IMR-90 (cell line): ENCODE measurements at regions not wholly inside any gene's neighbourhood (a gene's known extent, or its start where the extent isn't known, plus 50 kb on each side); places are given as distances from the start of the nearest gene placed in this dataset.

ENCODE experiments used
- ATAC-seq: fragments of 200-7000 bp; cut with Tn5 transposase; 2 replicates; pipeline ENCODE4 v1.9.1; 2020; ENCODE audit warnings: low read depth, mild to moderate bottlenecking, moderate library complexity
- BruUV-seq: library from RNA; stranded (reverse); fragments of 400-500 nt; replicated peaks from 2 replicates; lab custom pipeline; 2021; lab: Mats Ljungman, UMichigan
- CTCF ChIA-PET: fragments of 300-600 bp; formaldehyde crosslinking; extraction: SDS; loops from one replicate; lab custom pipeline; 2021; ENCODE audit warnings: antibody characterized with exemption; lab: Yijun Ruan, JAX
- POLR2A ChIA-PET: fragments of 300-600 bp; sonication (Branson Sonifier 250); formaldehyde crosslinking; loops from one replicate; lab custom pipeline; 2022; ENCODE audit warnings: antibody characterized with exemption; ENCODE audit not compliant: unreplicated experiment; lab: Charles Lee
- DNase-seq: peaks from one replicate; pipeline ENCODE4 v3.0.0; 2013
- H2AFZ ChIP-seq: replicated peaks from 2 replicates; pipeline ENCODE3; 2013; ENCODE audit warnings: low read length, mild to moderate bottlenecking; ENCODE audit not compliant: poor library complexity
- H2AK5ac ChIP-seq: 2 replicates; pipeline ENCODE4 v1.6.1; 2013; ENCODE audit warnings: low read depth, low read length, inconsistent platforms
- H2AK9ac ChIP-seq: replicated peaks from 2 replicates; pipeline ENCODE3; 2013; ENCODE audit warnings: mild to moderate bottlenecking, low read depth, low read length, moderate library complexity; ENCODE audit not compliant: poor library complexity
- H2BK120ac ChIP-seq: 2 replicates; pipeline ENCODE4 v1.6.1; 2013; ENCODE audit warnings: low read depth, low read length, inconsistent platforms
- H2BK15ac ChIP-seq: 3 replicates; pipeline ENCODE4 v1.6.1; 2013; ENCODE audit warnings: low read depth, low read length, inconsistent platforms
- H2BK20ac ChIP-seq: 2 replicates; pipeline ENCODE4 v1.6.1; 2013; ENCODE audit warnings: low read depth, mild to moderate bottlenecking, inconsistent platforms, low read length, moderate library complexity
- H2BK5ac ChIP-seq: 2 replicates; pipeline ENCODE4 v1.6.1; 2013; ENCODE audit warnings: mild to moderate bottlenecking, low read depth, low read length, inconsistent platforms; ENCODE audit not compliant: poor library complexity, severe bottlenecking
- H3K14ac ChIP-seq: replicated peaks from 2 replicates; pipeline ENCODE4 v1.6.1; 2013; ENCODE audit warnings: low read depth, low read length, inconsistent platforms
- H3K18ac ChIP-seq: 2 replicates; pipeline ENCODE4 v1.6.1; 2013; ENCODE audit warnings: low read depth, low read length, control low read depth
- H3K23ac ChIP-seq: 2 replicates; pipeline ENCODE4 v1.6.1; 2013; ENCODE audit warnings: low read depth, low read length, inconsistent platforms
- H3K27ac ChIP-seq: 2 replicates; pipeline ENCODE4 v1.5.1; 2013; ENCODE audit warnings: mild to moderate bottlenecking, control low read depth, low read length; ENCODE audit not compliant: insufficient read depth
- H3K27me3 ChIP-seq: 2 replicates; pipeline ENCODE4 v1.6.1; 2013; ENCODE audit warnings: low read length; ENCODE audit not compliant: control insufficient read depth, insufficient read depth
- H3K36me3 ChIP-seq: 2 replicates; pipeline ENCODE4 v1.6.1; 2013; ENCODE audit warnings: low read length, mixed read lengths; ENCODE audit not compliant: control insufficient read depth, insufficient read depth
- H3K4ac ChIP-seq: 2 replicates; pipeline ENCODE4 v1.6.1; 2013; ENCODE audit warnings: low read depth, low read length, inconsistent platforms
- H3K4me1 ChIP-seq: 2 replicates; pipeline ENCODE4 v1.6.1; 2013; ENCODE audit warnings: low read length, mixed read lengths; ENCODE audit not compliant: control insufficient read depth, insufficient read depth
- H3K4me2 ChIP-seq: 2 replicates; pipeline ENCODE4 v1.6.1; 2013; ENCODE audit warnings: low read depth, mild to moderate bottlenecking, control low read depth, low read length, moderate library complexity
- H3K4me3 ChIP-seq: 2 replicates; pipeline ENCODE4 v1.5.1; 2013; ENCODE audit warnings: low read depth, mild to moderate bottlenecking, control low read depth, low read length, moderate library complexity; ENCODE audit not compliant: insufficient read depth
- H3K56ac ChIP-seq: 2 replicates; pipeline ENCODE4 v1.6.1; 2013; ENCODE audit warnings: low read length, inconsistent platforms; ENCODE audit not compliant: insufficient read depth; ENCODE audit errors: extremely low read depth
- H3K79me1 ChIP-seq, 2 experiments: 2 replicates each; pipeline ENCODE4 v1.6.1; 2013; ENCODE audit warnings: low read length in 2 of 2, inconsistent platforms in 1 of 2, low read depth in 1 of 2
- H3K9ac ChIP-seq: 2 replicates; pipeline ENCODE4 v1.6.1; 2013; ENCODE audit warnings: low read depth, low read length, control low read depth
- H3K9me1 ChIP-seq: 2 replicates; pipeline ENCODE4 v1.6.1; 2013; ENCODE audit warnings: low read length, inconsistent platforms; ENCODE audit not compliant: insufficient read depth
- H3K9me3 ChIP-seq: 2 replicates; pipeline ENCODE4 v1.6.1; 2013; ENCODE audit warnings: low read length; ENCODE audit not compliant: control insufficient read depth, insufficient read depth
- H4K20me1 ChIP-seq: 2 replicates; pipeline ENCODE4 v1.6.1; 2013; ENCODE audit warnings: low read length, inconsistent platforms; ENCODE audit not compliant: insufficient read depth
- H4K5ac ChIP-seq: 2 replicates; pipeline ENCODE4 v1.6.1; 2013; ENCODE audit warnings: mild to moderate bottlenecking, low read depth, low read length, control low read depth
- H4K8ac ChIP-seq, 2 experiments: 2 replicates each; pipeline ENCODE4 v1.6.1; 2013; ENCODE audit warnings: low read depth in 2 of 2, low read length in 2 of 2, control low read depth in 1 of 2, inconsistent platforms in 1 of 2
- H4K91ac ChIP-seq: 2 replicates; pipeline ENCODE4 v1.6.1; 2013; ENCODE audit warnings: low read depth, low read length, inconsistent platforms; ENCODE audit not compliant: insufficient read depth
- CEBPB ChIP-seq: IDR thresholded peaks from 2 replicates; pipeline ENCODE4 v1.6.1; 2012; ENCODE audit warnings: low read depth, low read length, improper control_type of control experiment
- CHD1 ChIP-seq: IDR thresholded peaks from 2 replicates; pipeline ENCODE4 v1.6.1; 2012; ENCODE audit warnings: low read depth, low read length, improper control_type of control experiment
- FOS ChIP-seq: fragments of 150-350 bp; IDR thresholded peaks from 2 replicates; pipeline ENCODE4 v1.6.1; 2016; ENCODE audit warnings: low read depth, low read length
- WGBS, 2 experiments: methylation state at CpG; one replicate each; pipeline versions ENCODE4 v1.1.5 to v1.1.7; 2013; ENCODE audit warnings: missing lambda C conversion rate in 2 of 2; ENCODE audit not compliant: insufficient read length in 1 of 2; ENCODE audit errors: extremely low coverage in 2 of 2; 5-methylcytosine and 5-hydroxymethylcytosine counted together
- dilution Hi-C: fragments of 300-500 bp; cut with HindIII; formaldehyde crosslinking; loops from one replicate; pipeline ENCODE4 v1.14.3; 2018; ENCODE audit warnings: low sequenced_read_pairs; ENCODE audit not compliant: unreplicated experiment
- in situ Hi-C: fragments of 300-500 bp; cut with MboI; formaldehyde crosslinking; loops from 3 replicates; pipeline ENCODE4 v1.14.3; 2019; ENCODE audit warnings: low sequenced_read_pairs, inconsistent platforms, mixed read lengths
- intact Hi-C: fragments of 100-400 bp; cut with micrococcal nuclease; formaldehyde crosslinking; loops from 2 replicates; pipeline ENCODE4 v1.10.0; 2022

DNA sequence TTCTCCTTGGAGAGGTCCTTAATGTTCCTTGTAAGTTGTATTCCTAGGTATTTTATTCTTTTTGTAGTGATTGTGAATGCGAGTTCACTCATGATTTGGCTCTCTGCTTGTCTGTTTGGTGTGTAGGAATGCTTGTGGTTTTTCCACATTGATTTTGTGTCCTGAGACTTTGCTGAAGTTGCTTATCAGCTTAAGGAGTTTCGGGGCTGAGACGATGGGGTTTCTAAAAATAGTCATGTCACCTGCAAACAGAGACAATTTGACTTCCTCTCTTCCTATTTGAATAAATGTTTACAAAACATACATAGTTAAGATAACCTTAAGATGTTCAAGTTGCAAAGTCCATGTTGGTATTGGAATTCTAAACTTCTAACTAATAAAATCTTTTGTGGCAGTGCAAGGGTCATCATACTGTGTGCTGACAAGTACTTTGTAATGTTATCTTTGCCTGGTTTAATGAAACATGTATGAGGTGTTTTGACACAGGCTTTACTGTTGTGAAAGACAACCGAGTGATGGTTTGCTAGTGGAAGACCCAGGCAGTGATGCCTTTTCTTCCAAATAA is 286.2 kb downstream of the MRPS30 start:
- Histone ChIP-seq H2BK120ac (no peak overlapping the region), H4K91ac (no peak overlapping the region), H4K8ac (no peak overlapping the region), H3K36me3 (no peaks in the 10 kb centered on the region), H3K14ac (no peak overlapping the region), H3K79me1 (no peaks in the 10 kb centered on the region), H3K4me3 (no peak overlapping the region), H3K23ac (no peak overlapping the region), H3K9ac (no peak overlapping the region), H2BK20ac (no peak overlapping the region), H2BK15ac (no peak overlapping the region), H3K18ac (no peak overlapping the region), H2BK5ac (no peak overlapping the region), H3K9me3 (peaks cover 2% of the 10 kb centered on the region; the same call in 1 of the 2 replicates), H3K27ac (no peak overlapping the region), H3K9me1 (no peaks in the 10 kb centered on the region), H2AFZ (no peak overlapping the region), H3K27me3 (no peaks in the 10 kb centered on the region), H2AK9ac (no peak overlapping the region), H3K56ac (no peak overlapping the region), H3K4me2 (no peak overlapping the region), H3K4ac (no peak overlapping the region), H2AK5ac (no peak overlapping the region), H4K20me1 (no peaks in the 10 kb centered on the region), H4K5ac (no peak overlapping the region), H3K4me1 (no peaks in the 10 kb centered on the region)
- no peak for TF ChIP-seq FOS
- TF ChIP-seq CHD1: no peak
- no peak for TF ChIP-seq CEBPB
- DNase-seq (no peak), ATAC-seq (no peak)
- in situ Hi-C loops (no loop called here), intact Hi-C loops (no loop called here), dilution Hi-C loops (no loop called here)
- CTCF ChIA-PET: no interaction called here
- POLR2A ChIA-PET: no interaction called here
- no CpG with 5 or more reads among the region's 4 CpGs for WGBS, 2 experiments
- no TSS peak for BruUV-seq
